ENCODE measurements at regions not wholly inside any gene's neighbourhood (a gene's known extent, or its start where the extent isn't known, plus 50 kb on each side); places are given as distances from the start of the nearest gene placed in this dataset.
"Not testable (repeated sequence)": the region's sequence is repeated elsewhere in the genome, so short reads cannot be mapped to it uniquely, and the experiment has no call there.

GRCh38 chr11:16511116-16512114, 155.1 kb upstream of the SOX6 start:
- H3K9me3 ChIP-seq (ENCODE audit: insufficient read depth, low read length), result no peaks in the 10 kb centered on the region
- no peaks in the 10 kb centered on the region for H3K36me3 ChIP-seq (ENCODE audit: low read length)
- no peak overlapping the region for H2AFZ ChIP-seq (ENCODE audit: low read depth, low read length, severe bottlenecking)
- H3K79me2 ChIP-seq (ENCODE audit: insufficient read depth, low read length), result no peaks in the 10 kb centered on the region
- no peak overlapping the region for H3K9ac ChIP-seq (ENCODE audit: low read length)
- no peak overlapping the region for H3K4me2 ChIP-seq (ENCODE audit: low read depth, low read length, poor library complexity, severe bottlenecking)
- no peaks in the 10 kb centered on the region for H3K9me2 ChIP-seq (replicated peaks; ENCODE audit: insufficient read depth, low read length)
- H3K4me3 ChIP-seq (ENCODE audit: insufficient read depth, low read length, poor library complexity, severe bottlenecking), result no peak overlapping the region
- no peak overlapping the region for H3K27ac ChIP-seq (ENCODE audit: low read depth, low read length)
- no peaks in the 10 kb centered on the region for H3K27me3 ChIP-seq (ENCODE audit: low read length)
- TF ChIP-seq CTCF (IDR thresholded peaks at IDR 0.05; ENCODE audit: insufficient read depth, low read length, poor library complexity, severe bottlenecking) (no peak), EZH2phosphoT487 (conservative IDR thresholded peaks at IDR 0.05; ENCODE audit: low read length) (no peak)
- H4K20me1 ChIP-seq (ENCODE audit: low read depth, low read length), result no peaks in the 10 kb centered on the region
- H3F3A ChIP-seq (ENCODE audit: insufficient read depth), result no peaks in the 10 kb centered on the region

- Histone ChIP-seq H3K79me2 (ENCODE audit: insufficient read depth, low read length) (no peaks in the 10 kb centered on the region), H3K27ac (ENCODE audit: low read depth, low read length) (no peak overlapping the region), H3F3A (ENCODE audit: insufficient read depth) (no peaks in the 10 kb centered on the region), H3K9me3 (ENCODE audit: insufficient read depth, low read length) (no peaks in the 10 kb centered on the region), H3K9me2 (replicated peaks; ENCODE audit: insufficient read depth, low read length) (0 out of 2 replicates have a peak, but pooled peaks cover 3% of the 10 kb centered on the region), H3K4me3 (ENCODE audit: insufficient read depth, low read length, poor library complexity, severe bottlenecking) (no peak overlapping the region), H3K27me3 (ENCODE audit: low read length) (no peaks in the 10 kb centered on the region), H3K4me2 (ENCODE audit: low read depth, low read length, poor library complexity, severe bottlenecking) (no peak overlapping the region), H4K20me1 (ENCODE audit: low read depth, low read length) (no peaks in the 10 kb centered on the region), H3K9ac (ENCODE audit: low read length) (no peak overlapping the region), H2AFZ (ENCODE audit: low read depth, low read length, severe bottlenecking) (no peak overlapping the region), H3K36me3 (ENCODE audit: low read length) (no peaks in the 10 kb centered on the region)
- no peak for TF ChIP-seq EZH2phosphoT487 (conservative IDR thresholded peaks at IDR 0.05; ENCODE audit: low read length)
- TF ChIP-seq CTCF (IDR thresholded peaks at IDR 0.05; ENCODE audit: insufficient read depth, low read length, poor library complexity, severe bottlenecking), result no peak
Measured at GRCh38 chr11:16505481-16505880, 149.1 kb upstream of the SOX6 start.

- H3K27me3 ChIP-seq (ENCODE audit: low read length); H3K79me2 ChIP-seq (ENCODE audit: insufficient read depth, low read length): not testable (repeated sequence)
Measured at GRCh38 chr11:16503891-16504290, 147.5 kb upstream of the SOX6 start.

More at GRCh38 chr11:16503891-16504290, 147.5 kb upstream of the SOX6 start:
- not testable (repeated sequence) for H3K9ac ChIP-seq (ENCODE audit: low read length); H3K9me2 ChIP-seq (replicated peaks; ENCODE audit: insufficient read depth, low read length); H4K20me1 ChIP-seq (ENCODE audit: low read depth, low read length); H3K27ac ChIP-seq (ENCODE audit: low read depth, low read length); H3K9me3 ChIP-seq (ENCODE audit: insufficient read depth, low read length); H3K36me3 ChIP-seq (ENCODE audit: low read length); H3K4me2 ChIP-seq (ENCODE audit: low read depth, low read length, poor library complexity, severe bottlenecking); H3F3A ChIP-seq (ENCODE audit: insufficient read depth); H2AFZ ChIP-seq (ENCODE audit: low read depth, low read length, severe bottlenecking); H3K4me3 ChIP-seq (ENCODE audit: insufficient read depth, low read length, poor library complexity, severe bottlenecking)

All from SU-DHL-6 (cell line).